NCI-H1436 (cell line): ENCODE measurements at regions not wholly inside any gene's neighbourhood (a gene's known extent, or its start where the extent isn't known, plus 50 kb on each side); places are given as distances from the start of the nearest gene placed in this dataset.
"Not testable (repeated sequence)": the region's sequence is repeated elsewhere in the genome, so short reads cannot be mapped to it uniquely, and the experiment has no call there.

Experiments
- DNase-seq: peaks from one replicate; lab custom pipeline; 2025; lab: John Stamatoyannopoulos, UW

DNA sequence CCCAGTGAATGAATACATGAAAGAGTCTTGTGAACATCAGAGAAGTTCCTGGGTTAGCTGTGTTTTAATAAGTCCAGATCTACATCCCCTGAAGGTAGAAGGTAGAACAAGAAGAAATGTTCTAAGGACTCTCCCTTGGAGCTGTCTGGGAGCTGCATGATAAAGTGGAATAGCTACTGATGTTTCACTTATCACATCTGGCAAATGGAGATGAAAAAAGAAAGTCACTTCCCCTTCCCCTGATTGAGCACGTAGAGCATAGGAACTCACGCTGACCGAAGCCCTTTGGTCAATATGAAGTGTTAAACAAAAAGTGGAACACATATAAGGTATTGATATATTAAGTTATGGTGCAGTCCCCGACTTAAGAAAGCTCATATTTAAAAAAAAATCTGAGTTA lies 53.2 kb upstream of the PARP1 start:
- no peak for DNase-seq

DNA sequence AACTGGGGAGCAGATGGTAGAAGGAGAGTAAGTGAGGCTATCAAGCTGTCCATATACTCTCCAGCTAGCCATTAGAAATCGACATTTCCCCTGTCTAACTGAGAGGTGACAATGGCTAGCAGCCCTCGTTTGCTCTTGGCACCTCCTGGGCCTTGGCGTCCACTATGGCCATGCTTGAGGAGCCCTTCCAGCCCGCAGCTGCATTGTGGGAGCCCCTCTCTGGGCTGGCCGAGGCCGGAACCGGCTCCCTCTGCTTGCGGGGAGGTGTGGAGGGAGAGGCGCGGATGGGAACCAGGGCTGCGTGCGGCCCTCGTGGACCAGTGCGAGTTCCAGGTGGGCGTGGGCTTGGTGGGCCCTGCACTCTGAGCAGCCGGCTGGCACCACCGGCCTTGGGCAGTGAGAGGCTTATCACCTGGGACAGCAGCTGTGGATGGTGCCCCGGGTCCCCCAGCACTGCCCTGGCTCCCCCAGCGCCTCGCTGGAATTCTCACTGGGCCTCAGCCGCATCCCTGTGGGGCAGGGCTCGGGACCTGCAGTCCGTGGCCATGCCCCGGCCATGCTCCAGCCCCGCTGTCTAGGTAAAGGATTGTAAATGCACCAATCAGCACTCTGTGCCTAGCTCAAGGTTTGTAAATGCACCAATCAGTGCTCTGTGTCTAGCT lies 56.2 kb upstream of the PARP1 start:
- DNase-seq: no peak

DNA sequence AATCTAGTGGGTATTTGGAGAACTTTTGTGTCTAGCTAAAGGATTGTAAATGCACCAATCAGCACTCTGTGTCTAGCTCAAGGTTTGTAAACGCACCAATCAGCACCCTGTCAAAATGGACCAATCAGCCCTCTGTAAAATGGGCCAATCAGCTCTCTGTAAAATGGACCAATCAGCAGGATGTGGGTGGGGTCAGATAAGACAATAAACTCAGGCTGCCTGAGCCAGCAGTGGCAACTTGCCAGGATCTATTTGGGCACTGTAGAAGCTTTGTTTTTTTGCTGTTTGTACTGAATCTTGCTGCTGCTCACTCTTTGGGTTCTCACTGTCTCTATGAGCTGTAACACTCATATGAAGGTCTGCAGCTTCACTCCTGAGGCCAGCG lies 56.7 kb upstream of the PARP1 start:
- DNase-seq: not testable (repeated sequence)

DNA sequence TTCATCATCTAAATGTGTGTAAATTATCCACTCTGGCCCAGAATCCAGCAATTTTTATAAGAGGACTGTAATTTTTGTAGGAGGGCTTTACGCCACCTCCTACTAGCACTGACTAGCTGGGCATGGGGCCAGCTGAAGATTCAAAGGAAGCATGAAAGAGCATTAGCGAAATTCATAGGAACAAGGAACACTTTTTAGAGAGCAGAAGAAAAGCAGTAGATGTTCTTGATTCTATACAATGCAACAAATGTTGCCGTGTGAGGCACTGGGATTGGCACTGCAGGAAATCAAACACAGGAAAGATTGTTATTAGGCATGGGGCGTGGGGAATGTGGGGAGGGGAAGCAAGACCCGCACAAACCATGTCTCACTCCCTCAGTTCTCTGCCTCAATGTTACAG lies 58.4 kb upstream of the PARP1 start:
- DNase-seq: peak; percentile 24

DNA sequence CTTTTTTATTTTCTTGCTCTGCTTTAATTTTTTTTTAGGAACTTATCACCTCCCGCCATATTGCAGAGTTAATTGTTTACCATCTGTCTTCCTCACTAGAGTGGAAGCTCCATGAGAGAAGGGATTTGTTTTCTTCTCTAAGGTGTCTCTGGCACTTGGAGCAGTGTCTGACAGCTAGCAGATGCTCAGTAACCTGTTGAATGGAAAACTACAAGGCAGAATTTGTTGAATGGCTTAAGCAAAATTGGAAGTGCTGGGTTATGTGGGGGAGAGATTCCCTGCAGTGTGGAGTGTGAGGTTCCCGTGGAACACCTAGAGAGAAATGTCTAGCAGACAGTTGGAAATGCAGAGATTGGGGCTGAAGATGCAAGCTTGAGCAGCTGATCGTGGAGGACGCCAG lies 59.5 kb upstream of the PARP1 start:
- no peak for DNase-seq

DNA sequence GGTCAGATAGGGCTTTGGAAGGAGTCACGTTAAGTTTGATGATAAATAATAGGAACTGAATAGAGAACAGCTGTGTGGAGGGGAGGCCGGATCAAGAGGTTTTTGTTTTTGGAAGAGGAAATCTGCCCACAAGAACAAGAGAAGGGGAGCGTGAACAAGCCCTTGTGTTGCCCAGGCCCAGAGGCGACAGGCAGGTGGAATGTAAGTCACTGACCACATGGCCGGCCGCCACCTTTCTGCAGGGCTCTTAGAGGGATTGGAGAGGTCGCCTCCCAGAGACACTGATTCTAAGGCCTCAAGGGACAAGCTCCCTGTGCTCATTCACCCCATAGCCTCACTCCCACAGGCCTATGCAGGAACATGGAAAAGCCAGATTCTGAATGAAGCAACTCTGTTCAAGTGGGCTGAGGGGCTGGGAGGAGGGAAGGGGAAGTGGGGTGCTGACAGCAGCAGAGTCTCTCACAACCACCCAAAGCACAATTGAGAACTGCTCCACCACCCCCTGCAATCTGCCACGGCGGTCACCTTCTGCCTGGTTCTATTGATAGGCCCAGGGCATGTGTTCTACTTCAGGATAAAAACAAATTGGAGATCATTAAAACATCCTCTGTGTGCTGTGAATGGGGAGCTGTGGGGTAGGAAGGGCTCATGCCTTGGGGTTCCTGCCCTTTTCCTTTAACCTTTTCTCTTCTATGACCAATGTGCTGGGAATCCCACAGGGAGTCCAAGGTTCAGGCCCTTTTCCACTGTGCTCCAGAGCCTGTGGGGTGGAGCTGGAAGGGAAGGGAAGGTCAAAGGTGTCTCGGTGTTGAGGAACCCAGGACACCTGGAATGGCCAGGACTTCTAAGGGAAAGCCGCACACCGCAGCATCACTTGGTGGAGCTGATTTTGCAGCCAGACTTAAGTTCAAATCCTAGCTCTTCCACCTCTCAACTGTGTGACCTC lies 63.3 kb upstream of the PARP1 start:
- DNase-seq: no peak

DNA sequence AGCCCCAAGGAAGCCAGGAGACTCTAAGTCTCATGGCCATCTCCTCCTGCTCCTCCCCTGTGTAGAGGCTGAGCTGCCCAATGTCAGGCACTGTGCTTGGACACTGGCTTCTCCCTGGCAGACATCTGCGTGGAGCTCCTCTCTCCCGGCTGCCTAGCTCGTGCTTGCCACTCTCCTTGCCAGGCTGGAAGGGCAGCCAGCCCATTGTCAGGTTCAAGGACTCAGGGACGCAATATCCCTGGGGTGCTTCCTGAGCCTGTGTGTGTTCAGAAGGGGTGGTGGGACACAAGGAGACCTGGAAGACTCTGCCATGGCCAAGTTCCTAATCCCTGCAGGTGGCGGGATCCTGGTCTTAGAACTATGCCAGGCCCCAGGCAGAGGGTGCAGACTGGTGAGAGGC lies 65.4 kb upstream of the PARP1 start:
- DNase-seq: no peak

DNA sequence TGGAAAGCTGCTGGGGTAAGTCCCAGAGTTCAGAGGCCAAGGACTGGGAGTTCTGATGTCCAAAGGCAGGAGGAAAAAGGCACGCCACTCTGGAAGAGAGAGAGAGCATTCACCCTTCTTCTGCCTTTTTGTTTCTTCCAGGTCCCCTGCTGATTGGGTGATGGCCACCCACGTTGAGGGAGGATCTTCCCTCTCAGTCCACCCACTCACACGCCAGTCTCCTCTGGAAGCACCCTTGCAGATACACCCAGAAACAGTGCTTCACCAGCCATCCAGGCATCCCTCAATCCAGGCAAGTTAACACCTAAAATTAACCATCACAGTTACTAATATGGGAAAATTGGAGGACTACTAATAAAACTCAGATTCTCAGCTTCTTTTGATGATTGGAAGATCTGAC lies 66.1 kb upstream of the PARP1 start:
- no peak for DNase-seq

DNA sequence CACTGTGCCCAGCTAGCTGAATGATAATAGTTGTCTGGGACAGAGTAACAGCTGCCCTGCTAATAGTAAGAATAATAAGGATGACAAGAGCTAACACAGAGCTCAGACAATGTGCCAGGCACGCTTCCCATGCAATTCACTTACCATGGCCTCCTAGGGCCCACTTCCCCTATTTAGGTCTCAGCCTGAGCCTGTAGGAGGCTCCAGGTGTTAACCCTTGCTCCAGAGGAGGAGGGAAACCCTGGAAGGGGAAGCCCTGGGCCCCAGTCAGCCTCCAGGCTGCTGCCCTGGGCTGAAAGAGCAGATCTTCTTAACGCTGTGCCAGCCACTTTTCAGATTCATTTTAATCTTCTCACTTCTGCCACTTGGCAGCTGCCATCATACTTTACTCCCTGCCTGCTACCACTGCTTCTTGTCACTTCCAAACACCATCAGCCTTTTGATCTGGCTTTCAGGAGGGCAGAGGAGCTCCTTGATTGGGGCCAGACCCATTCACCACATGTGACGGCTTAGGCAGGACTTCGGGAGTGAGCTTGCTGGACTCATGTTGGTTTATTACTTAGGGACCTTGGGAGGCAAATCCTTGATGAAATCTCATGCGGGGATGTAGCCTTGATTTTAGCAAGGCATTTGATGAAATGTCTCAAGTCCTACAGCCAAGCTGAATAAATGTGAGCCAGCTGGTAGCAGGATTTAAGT lies 66.7 kb upstream of the PARP1 start:
- DNase-seq: no peak

DNA sequence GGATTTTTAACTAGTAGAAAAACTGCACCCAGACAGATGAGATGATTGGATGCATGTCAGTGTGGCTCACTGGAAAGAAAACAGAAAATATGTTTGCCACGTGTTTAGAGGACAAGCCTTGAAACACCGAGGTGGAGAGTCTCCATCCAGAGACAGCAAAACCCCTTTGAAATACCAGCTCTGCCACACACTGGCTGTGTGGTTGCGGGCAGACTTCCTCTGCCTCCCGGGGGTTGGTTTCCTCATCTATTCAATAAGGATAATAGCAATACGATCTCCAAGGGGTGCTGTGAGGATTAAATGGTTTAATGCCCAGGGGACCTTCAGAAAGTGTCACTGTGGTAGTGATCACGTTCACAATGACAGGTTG lies 67.2 kb upstream of the PARP1 start:
- DNase-seq: peak; percentile 51

DNA sequence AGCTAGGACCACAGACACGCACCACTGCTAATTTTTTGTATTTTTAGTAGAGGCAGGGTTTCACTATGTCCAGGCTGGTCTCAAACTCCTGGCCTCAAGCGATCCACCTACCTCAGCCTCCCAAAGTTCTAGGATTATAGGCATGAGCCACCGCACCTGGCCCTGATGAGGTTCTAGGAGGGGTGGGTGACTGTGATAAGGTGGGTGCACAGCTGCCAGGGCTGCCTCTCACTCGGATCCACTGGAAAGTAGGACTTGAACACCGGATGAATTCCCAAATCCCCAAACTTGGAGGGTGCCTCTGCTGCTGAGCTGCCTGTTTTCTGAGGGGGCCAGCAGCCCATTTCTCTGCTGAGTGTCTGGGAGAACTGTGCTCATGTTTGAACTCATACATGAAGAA lies 68.2 kb upstream of the PARP1 start:
- DNase-seq: no peak

DNA sequence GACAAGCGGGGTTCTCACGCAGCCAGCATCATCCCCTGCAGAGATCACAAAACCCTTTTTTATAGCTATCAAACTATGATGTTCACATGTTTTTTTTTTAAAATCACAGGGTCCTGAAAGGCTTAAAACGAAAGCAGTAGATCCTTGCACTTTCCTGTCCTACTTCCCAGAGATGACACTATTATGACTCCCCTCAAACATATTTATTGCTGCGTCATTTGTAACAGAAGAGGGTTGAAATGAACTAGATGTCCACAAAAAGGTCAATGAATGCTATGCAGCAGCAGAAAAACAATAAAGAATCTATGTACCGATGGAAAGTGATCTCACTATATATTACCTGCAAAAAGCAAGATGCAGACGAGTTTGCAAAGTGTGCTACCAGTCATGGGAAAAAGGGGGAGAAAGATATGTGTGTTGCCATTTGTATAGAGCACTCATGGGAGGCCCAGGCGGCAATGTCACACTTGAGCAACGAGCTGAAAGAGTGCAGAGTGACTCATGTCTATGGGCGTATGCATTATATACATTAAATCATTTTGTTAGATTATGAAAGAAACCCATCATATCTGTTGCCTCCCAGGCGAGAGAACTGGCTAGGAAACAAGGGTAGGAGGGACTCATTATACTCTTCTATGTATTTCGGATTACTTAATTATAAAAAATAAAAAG lies 68.9 kb upstream of the PARP1 start:
- DNase-seq: no peak

DNA sequence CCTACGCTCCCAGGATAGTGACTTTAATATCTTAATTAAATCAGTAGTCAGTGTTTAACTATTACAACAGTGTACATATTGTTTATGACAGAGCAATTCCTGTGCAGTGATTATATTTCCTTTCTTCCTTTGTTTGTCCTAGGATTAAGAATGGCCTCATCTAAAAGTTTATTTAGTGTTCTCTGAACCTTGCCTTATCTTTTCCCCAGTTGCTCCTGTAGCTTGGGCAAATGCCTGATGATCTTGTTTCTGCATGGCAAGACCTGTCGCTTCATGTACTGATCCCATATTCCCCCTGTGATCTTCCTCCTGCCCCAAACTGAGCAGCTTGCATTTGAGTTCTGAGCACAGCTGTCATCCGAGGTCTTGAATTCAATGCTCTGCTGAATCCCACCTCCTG lies 69.1 kb upstream of the STUM start:
- DNase-seq: no peak

DNA sequence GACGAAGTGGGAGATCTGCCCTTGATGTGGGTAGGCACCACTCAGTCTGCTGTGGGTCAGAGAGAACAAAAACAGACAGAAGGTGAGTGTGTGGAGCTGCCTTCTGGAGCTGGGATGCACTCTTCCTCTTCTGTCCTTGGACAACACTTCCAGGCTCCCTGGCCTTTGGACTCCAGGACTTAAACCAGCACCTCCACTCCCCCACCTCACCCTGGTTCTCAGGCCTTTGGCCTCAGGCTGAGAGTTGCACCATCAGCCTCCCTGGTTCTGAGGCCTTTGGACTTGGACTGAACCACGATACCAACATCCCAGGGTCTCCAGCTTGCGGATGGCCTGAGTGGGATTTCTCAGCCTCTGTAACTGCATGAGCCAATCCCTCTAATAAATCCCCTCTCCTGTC lies 68.1 kb upstream of the STUM start:
- no peak for DNase-seq

DNA sequence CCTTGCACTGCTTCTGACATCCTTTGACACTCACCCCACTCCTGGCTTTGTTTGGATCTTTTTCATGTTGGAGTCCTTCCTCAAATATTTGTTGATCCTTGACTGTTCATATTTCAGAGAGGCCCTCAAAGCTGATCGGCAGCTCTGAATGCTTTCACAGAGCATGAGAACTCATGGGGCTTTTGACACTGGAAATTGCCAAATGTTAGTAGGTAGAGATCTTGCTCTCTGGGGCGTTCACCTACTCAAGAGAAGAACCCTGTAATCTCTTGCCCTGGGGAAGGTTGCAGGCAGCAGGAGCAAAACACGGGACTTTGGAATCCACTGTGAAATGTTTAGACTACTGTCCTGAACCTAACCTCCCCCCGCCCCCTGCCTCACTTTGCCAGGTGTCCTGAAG lies 67.4 kb upstream of the STUM start:
- DNase-seq: no peak

DNA sequence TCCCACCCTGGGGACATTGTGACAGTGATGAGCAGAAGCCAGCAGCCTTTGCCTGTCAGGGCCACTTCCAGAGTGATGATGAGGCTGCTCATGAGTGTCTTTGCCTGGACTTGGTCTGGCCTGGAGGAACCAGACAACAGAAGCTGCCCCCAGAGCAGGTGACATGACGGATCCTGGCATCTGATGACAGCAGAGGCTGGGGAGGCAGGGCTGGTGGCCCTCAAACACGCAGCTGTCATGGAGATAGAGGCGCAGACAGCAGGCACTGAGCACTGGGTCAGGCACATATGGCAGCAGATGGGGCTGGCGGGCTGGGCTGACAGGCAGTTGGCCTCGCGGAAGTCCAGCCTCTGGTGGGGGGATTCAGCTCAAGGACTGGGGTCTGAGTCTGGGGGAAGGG lies 66.4 kb upstream of the STUM start:
- no peak for DNase-seq

DNA sequence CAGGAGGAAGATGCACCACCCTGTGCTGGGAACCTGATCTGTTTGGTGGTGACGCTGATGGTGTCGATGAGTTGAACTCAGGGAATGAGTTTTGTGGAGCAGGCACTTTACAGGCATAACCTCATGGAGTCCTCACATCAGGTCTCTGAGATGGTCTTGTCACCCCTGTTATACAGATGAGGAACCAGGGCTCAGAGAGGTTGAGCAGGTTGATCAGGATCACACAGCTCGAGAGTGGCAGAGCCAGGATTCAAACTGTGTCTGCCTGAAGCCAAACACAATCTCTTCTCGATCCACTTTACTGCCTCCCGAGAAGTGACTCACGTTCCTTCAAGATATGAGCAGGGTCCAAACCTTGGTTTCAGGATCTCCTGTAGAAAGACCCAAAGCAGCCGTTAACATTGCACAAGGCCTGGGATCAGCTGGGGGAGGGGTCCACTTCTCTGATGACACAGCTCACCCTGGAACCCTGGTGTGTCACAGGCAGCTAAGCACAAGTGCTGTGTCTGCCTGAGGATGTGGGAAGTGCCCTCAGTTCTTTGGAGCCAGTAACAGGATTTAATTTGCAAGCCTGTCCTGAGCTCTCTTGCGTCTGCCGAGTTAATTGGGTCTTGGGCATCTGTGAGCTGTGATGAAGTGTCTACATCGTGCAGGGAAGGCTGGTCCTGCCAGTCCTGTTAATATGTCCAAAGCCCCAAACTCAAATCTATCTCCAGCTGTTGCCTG lies 65.4 kb upstream of the STUM start:
- DNase-seq: no peak

DNA sequence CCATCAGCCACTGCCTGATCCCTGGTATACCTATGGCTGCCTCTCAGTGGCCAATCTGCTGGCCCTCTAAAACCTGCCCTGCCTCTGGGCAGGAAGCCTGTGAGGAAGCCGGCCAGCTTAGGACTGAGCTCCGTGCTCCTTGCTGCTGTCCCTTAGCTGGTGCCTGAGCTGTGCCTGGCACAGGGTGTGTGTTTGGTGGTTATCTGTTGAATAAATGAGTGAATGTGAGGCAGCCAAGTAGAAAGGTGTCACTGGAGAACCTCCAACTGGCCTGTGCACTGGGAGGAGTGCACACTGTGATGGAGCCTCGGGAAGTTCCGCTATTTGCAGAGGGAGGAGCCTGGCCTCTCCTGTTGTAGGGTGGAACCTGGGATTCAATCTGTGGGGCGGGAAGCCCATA lies 63.4 kb upstream of the STUM start:
- DNase-seq: no peak

DNA sequence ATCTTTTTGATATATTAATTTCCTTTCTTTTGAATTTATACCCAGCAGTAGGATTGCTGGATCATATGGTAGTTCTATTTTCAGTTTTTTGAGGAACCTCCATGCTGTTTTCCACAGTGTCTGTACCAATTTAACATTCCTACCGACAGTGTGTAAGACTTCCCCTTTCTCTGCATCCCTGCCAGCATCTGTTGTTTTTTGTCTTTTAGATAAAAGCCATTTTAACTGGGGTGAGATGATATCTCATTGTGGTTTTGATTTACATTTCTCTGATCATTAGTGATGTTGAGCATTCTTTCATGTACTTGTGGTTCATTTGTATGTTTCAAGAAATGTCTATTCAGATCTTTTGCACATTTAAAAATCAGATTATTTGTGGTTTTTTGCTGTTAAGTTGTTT lies 62.4 kb upstream of the STUM start:
- no peak for DNase-seq

DNA sequence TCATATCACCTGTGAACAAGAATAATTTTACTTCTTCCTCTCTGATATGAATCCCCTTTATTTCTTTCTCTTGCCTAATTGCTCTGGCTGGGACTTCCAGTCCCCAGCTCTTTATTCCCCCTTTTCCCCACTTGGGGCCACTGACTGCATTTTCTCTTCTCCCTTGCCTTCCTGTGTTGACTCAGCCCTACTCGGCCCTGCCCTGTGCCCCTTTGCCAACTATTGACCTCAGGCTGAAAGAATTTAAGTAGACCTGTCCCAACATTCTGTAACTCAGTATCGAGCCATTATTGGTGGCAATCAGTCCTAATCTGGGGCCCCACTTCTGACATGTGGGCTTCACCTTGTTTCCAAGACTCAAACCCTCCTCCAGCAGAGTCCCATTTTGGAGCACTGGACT lies 60.6 kb upstream of the STUM start:
- DNase-seq: no peak

DNA sequence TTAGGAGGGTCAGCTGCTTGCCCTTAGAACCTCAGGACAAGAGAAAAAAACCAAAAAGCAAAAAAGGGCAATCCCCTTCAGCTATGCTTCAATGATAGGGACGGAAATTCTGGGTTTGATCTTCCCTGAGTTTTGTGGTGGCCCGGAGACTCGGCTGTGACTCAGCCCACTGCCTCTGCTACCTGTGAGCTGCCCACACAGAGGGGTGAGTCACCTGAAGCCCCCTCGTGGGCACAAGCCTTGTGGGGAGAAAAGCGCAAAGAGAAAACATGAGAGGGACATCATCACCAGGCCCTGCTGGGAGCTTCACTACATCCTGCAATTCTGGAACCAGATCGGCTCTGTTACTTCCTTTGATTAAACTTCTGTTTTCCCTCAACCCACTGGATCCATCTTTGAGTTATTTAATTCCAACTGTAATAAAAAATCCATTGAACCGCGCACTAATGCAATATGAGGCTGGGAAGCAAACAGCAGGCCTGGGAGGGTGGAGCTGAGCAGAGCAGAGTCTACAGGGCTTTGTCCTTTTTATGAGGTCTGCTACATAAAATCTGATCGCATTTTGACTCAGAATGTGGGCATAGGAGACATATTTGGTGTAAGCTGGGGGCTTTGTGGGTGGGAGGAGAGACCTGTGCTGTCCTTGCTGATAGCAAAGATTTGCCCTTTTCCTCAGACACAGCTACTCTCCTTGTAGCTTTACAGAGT lies 58.7 kb upstream of the STUM start:
- no peak for DNase-seq
